RPMI8226 (cell line): ENCODE measurements at regions not wholly inside any gene's neighbourhood (a gene's known extent, or its start where the extent isn't known, plus 50 kb on each side); places are given as distances from the start of the nearest gene placed in this dataset.
"Not testable (repeated sequence)": the region's sequence is repeated elsewhere in the genome, so short reads cannot be mapped to it uniquely, and the experiment has no call there.

Source experiments
- DNase-seq: peaks from one replicate; pipeline ENCODE4 v3.0.0-alpha.2; 2015

DNA sequence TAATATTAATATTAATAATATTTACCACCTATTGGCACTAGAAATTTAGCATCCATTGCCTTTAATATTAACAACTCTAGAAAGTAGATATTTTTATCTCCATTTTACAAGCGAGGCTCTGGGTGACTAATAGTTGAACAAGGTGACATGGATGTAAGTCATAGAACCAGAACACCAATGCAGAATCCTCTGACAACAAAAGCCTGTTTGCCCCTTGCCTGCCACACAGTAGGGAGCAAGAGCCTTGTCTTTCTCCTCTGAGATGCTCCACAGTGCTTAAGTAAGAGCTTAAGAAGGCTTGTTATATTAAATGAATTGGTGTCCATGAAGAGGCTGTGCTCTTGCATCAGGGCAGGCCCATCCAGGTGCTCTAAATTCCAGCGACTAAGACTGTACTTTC is 51.2 kb upstream of the LBX1 start:
- DNase-seq, result no peak

DNA sequence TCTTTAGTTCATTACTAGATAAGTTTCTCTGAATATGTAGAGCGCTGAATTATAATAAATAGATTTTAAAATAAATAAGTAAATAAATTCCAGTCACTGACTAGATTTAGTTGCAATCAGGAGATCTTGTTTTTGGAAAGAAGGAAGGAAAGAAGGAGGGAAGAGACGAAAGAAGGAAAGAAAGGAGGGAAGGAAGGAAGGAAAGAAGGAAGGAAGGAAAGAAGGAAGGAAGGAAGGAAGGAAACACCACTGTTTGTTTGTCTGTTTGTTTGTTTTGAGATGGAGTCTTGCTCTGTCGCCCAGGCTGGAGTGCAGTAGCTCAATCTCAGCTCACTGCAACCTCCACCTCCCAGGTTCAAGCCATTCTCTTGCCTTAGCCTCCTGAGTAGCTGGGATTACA is 51.7 kb upstream of the LBX1 start:
- not testable (repeated sequence) for DNase-seq

DNA sequence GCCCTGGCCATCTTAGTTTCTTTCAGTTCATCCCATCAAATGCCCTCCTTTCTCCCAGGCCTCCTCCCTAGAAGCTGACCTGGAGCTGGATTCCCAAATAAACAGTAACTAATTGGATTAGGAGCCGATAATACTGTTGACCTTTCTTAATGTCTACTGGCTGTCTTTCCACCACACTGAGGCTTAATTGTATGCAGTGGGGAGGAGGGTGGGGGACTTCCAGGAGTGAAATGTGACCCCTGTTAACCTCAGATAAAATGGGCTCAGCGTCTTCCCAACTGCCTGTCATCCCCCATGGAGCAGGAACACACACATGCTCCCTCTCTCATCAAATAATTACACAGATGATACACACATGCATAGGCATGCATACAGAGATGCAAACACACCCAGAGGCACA is 53.7 kb upstream of the LBX1 start:
- no peak for DNase-seq

DNA sequence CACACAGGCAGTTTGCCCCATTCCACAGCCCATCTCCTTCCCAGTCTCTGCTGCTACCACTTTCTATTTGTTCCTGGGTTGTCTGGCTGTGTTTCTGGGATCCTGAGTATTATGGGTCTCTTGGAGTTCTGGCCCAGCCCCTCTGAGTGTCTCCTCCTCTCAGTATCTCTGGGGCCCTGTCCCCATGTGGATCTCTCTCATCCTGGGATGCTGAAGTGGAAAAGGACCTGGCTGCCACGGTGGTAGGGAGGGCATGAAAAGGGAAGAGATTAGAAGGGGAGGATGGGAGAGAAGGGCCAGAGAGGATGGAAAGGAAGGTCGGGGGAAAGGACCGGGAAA is 54.5 kb upstream of the LBX1 start:
- no peak for DNase-seq

DNA sequence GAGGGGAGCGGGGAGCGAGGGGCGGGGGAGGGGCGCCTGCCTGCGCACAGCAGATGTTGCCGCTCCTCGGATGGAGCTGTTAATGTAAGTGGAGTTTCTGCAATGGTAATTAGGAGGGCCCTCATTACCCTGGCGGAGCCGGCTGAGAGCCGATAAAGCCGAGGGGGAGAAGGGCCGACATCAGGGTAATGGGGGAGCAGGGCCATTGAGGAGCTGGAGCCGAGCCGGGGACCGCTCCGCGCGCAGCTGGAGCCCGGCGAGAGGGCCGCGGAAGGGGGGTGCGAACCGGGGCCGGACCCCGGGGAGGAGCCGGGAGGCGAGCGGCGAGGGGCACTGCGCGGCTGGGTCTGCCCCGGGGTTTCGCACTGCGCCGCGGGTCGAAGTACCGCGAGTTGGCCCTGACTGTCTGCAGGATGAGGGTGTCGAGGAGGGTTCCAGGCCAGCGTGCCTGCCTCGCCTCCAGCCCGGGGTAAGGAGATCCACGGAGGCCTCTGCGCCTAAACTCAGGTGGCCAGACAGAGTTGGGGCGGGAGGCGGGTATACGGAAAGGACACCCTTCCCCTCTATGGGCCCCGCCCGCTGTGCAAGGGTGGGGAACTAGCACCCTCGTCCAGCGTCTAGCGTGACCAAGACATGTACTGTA is 55.0 kb upstream of the LBX1 start:
- DNase-seq, result no peak

DNA sequence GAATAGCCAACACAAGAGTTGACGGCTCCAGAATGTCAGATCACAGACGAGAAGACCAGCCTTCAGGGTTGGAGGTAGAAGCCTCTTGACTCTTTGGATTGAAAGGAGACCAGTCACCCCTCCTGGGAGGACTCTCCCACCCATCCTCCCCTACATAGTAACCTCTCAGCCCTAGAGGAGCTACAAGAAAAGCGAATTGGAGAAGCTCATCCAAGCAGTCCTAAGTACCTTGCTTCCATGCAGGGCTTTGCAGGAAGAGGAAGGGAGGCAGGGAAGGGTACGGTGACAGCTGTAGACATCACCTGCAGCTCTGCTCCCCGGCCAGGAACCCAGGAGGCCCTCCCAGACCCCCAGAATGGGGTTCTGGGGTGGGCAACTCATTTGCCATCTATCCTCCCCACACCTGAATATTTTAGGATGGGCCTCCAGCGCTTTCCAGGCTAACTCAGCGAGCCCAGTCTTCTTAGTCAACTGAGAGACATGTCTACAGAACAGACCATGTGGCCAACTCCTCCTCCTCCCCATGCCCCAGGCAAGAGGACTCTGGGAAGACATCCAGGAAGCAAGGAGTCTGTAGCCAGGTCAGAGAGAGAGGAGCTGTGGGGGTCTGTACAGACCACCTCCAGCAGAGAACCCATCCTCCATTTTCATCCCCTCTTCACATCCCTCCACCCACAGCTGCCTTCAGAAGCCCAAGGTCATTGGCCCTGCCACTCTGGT is 55.6 kb upstream of the LBX1 start:
- no peak for DNase-seq

DNA sequence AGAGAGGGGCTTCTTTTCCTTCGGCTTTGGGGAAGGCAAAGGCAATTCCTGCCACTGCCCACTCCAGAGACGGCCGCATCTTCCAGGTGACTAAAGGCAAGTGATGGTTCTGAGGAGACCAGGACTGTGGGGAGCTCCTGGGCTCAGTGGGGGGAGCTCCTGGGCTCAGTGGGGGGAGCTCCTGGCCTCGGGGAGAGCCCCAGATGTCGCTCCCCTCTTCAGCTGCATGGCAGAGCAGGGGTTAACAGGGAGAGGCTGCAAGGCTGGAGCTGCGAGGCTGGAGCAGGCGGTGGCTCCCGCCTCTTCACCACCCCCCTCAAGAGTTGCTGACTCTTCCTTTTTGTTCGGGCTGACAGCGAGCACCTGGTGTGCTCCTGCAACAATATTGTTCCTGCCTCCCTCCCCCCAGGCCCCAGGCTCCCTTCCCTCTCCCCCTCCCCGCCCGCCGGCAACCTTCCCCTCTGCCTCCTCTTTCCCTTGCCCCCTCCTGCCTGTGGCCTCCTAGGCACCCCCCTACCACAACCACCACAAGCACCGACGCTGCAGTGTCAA is 56.3 kb upstream of the LBX1 start:
- DNase-seq, result peak; percentile 85

DNA sequence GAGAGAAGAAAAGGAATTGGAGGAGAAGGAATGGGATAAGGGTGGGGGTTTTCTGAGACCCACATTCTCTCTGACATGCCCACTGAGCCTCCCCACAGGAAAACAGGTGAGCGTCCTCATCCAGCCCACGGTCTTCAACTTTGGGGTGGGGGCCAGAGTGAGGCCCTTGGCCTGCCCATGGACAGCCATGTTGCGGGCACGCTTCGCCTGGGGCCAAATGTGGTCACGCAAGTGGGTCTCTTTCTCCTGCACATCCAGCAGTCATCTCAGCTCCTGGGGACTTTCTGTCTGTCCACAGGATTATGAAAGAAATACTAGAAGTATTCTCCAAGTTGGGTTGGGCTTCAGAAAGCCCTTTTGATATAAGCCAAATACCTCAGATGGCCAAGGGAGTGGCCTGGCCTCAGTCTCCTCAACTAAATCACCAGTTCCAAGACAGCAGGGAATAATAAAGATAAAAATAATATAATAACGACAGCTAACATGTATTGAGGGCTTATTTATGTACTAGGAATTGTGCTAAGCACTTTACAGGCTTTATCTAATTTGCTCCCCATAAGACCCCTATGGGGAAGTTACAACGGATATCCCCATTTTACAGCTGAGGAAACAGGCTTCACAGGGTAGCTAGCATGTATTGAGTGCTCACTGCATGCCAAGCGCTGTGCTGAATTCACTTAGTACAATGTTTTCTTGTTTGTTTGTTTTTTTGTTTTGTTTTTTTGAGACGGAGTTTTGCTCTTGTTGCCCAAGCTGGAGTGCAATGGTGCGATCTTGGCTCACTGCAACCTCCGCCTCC is 57.2 kb upstream of the LBX1 start:
- no peak for DNase-seq

DNA sequence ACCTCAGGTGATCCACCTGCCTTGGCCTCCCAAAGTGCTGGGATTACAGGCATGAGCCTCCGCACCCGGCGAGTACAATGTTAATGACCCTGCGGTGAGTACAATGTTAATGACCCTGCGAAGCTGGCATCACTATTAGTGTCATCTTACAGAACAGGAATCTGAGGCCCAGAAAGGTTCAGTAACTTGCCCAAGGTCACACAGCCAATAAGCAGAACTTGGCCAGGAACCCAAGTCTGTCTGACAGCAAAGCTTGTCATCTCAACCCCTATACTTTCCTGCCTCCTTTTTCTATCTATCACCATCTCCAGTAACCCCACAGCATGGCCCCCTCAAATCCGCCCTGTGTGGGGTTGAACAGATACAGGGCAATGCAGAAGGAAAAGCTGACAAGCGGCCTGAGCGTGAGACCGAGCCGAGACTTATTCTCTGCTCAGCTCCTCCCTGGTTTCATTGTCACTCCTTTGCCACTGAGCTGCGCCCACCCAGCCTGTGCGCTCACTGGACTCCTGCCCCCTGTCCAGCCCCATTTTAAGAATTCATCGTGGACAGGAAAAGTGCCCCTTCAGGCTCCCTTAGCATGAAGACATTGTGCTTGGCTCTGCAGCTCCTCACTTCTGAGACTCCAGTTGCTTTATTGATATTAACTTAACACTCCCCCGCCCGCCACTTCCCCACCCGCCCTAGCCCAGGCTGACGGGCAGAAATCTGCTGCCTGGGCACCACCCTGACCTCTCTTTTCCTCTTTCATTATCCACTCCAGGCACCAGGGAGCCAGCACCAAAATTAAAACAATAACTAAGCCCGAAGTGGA is 58.1 kb upstream of the LBX1 start:
- DNase-seq, result peak; percentile 29

DNA sequence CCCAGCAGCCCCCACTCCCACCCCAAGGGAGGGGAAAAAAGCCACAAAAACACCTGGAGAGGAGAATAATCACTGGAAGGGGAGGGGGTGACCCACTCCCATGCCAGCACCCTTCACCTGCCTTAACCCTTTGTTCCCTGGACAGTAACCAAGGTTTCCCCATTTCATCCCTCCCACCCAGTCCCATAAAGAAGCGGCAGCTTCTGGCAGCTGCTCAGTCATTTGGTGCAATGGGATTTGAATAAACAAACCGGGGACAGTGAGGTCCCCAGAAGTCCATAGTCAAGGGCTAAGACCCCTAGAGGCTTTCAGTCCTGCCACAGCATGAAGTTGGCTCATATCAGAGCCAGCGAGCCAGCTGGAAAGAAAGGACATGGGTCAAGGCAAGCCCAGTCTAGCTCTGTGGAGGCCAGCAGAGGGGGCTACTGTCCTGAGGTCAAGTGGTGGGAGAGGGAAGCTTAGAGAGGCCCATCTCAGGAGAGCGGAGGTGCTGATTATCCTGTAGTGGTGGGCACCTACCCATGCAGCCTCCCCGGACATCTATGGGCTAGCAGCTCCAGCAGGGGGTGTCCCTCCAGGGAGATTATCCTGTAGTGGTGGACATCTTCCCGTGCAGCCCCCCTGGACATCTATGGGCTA is 58.9 kb upstream of the LBX1 start:
- DNase-seq, result no peak

DNA sequence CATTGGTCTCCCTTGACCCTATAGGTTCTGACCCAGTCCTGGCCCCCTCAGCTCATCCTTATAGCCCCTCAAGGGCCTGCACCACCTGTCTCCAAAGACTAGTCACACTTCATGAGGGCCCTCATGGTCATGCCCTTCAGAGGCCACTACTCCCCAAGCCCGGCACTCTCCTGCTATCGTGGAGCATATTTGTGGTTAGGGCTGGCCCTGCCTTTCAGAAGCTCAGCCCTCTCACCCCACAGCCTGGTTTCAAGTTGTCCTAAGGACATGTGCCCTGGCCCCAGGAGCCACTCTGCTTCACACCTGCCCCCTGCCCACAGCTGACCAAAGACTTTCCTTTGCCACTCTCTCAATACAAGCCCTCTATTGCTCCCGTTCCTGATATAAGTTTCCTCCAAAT is 60.3 kb upstream of the LBX1 start:
- DNase-seq, result peak; percentile 69

DNA sequence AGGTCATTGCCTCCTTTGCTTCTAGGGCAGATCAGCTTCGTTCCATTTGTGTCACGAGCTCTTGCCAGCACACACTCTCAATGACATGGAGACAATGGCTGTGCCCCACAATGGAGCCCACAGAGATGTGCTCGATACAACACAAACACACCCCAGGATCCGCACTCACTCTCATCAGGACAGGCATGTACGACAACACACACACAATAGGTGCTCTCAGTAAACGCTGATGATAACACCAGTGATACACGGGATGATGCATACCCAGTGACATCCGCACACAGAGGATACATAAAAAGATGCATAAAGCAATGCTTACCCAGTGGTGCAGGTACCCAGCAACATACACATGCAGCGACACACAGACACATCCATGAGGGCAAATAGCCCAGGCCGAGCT is 61.2 kb upstream of the LBX1 start:
- DNase-seq, result no peak

DNA sequence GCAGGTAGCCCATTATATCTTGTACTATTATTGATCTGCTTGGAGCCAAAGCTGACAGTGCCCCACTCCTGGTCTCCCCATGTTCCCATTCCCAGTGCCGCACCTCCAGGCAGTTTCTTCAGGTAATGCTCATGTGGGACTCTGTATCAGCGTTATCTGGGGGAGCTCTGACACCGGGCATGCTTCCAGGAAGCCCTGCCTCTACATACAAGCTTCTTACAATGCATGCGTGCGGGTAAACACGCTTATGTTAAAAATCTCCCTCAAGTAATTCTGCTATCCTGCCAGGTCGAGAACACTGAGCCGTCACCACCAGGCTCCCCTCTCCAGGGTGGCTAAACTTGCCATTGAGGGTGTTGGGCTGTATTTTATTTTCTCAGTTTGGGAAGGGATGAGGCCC is 61.6 kb upstream of the LBX1 start:
- no peak for DNase-seq

DNA sequence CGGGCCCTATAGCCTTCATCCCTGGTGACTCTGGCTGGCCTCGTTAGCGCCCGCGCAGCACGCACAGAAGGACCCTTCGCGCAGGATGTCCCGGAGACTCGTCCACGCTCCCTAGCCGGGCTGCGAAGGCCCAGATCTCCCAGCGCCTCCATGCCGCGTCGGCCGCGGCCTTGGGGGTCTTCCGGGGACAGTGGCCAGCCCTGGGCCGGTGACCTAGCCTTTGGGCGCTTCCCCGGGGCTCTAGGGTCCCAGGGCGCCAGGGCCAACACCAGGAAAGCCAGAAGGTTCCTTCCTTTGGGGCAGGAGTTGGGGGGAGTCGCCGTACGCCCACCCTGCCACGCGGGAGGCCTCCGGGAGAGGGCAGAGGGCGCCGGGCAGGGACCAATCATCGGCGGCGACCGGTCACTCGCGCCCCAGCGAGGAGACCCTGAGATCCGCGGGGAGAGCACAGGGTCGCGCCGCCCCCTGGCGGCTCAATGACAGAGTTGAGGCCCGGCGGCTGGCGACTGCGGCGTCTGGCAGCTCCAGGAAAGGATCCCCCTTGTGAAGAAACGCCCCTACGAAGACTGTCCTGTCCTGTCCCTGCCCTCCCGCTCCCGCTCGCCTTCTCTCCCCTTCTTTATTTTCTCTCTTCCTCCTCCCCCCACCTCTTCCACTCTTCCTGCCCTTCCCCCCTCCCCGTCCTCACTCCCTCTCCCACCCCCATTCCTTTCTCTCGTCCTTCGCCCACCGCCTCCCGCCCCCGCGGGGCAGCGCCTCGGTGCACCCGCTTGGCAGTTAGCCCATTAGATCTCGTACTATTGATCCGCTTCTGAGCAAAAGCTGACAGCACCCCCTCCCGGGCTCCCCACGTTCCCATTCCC is 62.3 kb upstream of the LBX1 start:
- peak; percentile 56 for DNase-seq

DNA sequence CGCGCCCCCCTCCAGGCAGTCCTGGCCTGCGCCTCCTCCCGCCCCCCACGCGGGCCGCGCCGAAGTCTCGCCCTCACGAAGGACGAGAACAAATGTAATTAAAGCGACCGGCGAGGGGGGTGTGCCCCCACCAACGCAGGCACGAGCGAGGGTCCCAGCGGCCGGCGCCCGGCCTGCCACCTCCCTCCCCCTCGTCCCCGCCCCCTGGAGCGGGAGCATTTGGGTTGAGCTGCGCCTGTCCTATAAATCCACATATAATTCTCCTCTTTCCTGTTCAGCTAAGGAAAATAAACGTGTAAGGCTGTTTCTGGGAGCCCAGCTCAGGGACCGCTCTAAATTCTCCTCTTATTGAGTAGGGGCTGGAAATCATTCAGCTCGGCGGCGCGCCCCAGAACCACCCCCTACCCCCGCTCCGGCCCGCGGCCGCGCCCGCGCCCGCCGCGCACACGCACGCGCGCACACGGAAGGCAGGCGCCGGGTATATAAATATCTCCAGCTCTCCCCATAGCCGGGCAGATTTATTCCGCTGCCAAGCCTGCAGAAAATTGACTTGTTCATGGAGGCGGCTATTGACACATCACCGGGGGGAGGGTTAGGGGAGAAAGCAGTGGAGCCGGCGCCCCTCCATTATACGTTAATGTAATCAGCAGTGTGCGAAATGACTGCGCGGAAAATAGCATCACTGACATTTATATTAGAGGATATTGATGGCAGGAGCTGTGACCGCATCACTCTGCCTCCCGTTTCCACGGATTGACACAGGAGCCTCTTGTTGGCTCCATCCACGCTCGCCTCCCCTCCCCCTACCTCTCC is 61.6 kb upstream of the BTRC start:
- DNase-seq, result no peak

DNA sequence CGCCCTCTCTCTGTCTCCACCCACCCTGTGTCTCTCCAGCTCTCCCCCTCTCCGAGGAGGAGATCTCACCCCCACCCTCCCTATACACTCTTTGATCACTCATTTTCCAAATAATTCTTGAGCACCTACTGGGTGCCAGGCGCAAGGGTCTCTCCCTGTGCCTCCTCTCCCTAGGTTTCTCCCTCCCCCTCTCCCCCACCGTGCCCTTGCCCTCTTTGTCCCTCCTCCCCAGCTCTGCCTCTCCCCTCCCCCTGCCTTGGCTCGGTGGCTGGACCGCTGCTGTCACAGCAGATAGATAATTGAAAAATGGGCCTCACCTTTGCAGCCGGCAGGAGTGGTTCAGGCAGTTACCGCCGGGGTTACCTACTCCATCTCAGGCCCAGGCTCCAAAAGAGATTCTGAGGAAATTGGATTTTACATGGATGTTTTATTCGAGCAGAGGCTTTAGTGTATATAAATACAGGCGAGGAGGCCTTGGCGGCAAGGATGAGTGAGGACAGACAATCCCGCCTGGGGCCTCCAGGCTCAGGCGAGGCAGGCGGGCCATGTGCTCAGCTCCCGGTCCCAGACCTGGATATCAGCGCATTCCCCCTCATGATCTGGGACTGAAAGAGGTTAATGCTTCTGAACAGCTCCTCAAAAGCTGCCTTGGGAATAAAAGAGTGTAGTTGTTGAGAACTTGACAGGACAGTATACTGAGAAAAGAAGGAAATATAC is 60.8 kb upstream of the BTRC start:
- DNase-seq, result no peak

DNA sequence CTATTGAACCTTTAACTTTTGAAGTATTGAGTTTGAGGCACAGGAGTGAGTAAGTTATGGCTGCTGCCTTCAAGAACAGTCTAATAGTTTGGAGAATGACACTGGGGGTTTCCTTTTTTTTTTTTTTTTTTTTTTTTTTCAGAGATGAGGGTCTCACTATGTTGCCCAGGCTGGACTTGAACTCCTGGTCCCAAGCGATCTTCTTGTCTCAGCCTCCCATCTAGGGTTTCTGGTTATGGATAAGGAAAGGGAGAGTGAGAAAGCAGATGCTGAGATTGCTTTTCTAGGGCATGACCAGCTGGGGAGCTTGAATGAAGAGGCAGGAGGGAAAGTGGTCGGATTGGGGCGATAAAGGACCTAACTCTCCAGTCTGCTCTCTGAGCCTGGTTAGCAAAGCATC is 59.9 kb upstream of the BTRC start:
- DNase-seq, result no peak

DNA sequence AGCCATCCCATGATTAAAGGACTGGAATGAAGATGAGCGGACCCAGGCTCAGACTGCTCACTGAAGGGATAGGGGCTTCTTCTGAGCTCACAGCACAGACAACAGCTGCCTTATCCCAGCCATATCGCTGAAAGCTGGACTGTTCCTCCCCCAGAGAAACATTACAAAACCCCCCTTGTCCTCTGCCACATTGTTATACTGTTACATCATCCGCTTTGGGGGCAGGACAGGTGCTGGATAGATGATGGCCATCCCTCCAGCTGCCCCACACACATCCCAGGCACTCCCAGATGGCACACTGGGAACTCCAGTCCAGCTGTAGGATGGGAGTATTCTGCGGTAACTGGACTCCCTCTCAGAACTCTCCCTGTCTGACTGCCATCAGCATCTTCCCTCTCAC is 58.7 kb upstream of the BTRC start:
- DNase-seq, result no peak

DNA sequence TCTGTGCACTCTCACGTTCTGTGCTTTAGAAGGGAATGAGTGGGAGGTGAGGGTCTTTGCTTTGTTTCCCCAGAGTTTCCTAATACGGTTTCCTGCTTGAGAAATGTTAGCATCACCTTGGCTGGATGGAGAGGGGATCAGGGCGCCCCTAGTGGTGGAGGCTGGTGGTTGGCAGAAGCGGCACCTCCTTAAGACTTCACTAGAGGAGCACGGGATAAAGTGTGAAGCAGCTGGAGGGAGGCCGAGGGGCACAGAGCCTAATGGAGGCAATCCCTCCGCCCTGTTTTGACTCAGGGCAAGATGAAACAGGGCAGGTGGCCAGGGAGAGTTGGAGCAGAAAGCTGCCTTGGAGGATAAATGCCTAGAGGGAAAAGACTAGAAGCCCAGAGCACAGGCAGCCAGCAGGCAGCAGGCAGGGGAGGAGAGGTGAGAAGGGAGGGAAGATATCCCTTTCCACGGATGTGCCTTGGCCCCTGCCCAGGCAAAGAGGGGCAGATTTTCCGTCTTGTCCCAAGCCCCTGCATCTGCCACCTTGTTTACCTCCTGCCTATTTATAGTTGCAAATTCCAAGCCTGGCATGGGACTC is 56.0 kb upstream of the BTRC start:
- DNase-seq, result peak; percentile 62

DNA sequence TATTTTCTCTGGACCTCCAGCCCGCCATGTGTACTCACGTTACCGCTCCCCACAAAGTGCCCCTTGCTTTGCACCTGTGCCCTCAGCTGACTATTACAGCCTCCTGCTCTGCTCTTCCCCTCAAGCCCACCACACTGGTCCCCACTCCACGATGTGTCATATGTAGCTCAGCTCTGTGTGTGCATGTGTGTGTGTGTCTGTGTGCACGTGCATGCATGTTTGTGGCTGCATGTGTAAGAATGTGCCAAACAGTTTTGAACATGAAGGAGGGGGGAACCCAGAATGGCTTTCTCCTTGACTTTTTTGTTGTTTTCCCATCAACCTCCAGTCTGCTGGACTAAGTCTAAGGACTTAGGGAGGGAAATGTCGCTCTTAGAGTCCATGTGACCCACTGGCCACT is 54.8 kb upstream of the BTRC start:
- no peak for DNase-seq
